Testis (tissue), 2 donors: ENCODE measurements at regions not wholly inside any gene's neighbourhood (a gene's known extent, or its start where the extent isn't known, plus 50 kb on each side); places are given as distances from the start of the nearest gene placed in this dataset.

Experiments used
- CTCF ChIP-seq, 3 experiments: fragments of 450-650 bp in 2 of 3; fragments of 200-600 bp in 1 of 3; sonication (generic) in 1 of 3; IDR thresholded peaks; one replicate each; pipeline ENCODE4 v1.5.1; 2016 to 2019; ENCODE audit warnings: antibody characterized with exemption in 3 of 3, mild to moderate bottlenecking in 2 of 3, moderate library complexity in 1 of 3
- POLR2A ChIP-seq: fragments of 450-650 bp; IDR thresholded peaks from one replicate; pipeline ENCODE4 v1.6.1; 2017; ENCODE audit warnings: antibody characterized with exemption, mild to moderate bottlenecking, moderate library complexity

GRCh38 chr17:6915620-6916019 is 80.2 kb upstream of the ALOX12 start:
- TF ChIP-seq CTCF (IDR thresholded peaks at IDR 0.05) (no peak), POLR2A (no peak)
